ENCODE measurements at regions not wholly inside any gene's neighbourhood (a gene's known extent, or its start where the extent isn't known, plus 50 kb on each side); places are given as distances from the start of the nearest gene placed in this dataset.

GRCh38 chr11:10938231-10938630 is 80.4 kb upstream of the ZBED5 start:
- TF ChIP-seq CTCF (IDR thresholded peaks at IDR 0.05; ENCODE audit: borderline replicate concordance, extremely low read depth, low read length, poor library complexity, severe bottlenecking) (no peak), EZH2 (IDR thresholded peaks at IDR 0.05; ENCODE audit: borderline replicate concordance, low read depth, low read length, severe bottlenecking) (no peak)

Data from DND-41 (cell line).